GM12891 (cell line): ENCODE measurements at regions not wholly inside any gene's neighbourhood (a gene's known extent, or its start where the extent isn't known, plus 50 kb on each side); places are given as distances from the start of the nearest gene placed in this dataset.

ENCODE experiments used
- POU2F2 ChIP-seq: IDR thresholded peaks from 2 replicates; pipeline ENCODE4 v1.6.1; 2011; ENCODE audit warnings: low read depth, mild to moderate bottlenecking, control low read depth, low read length, moderate library complexity
- SPI1 ChIP-seq: IDR thresholded peaks from 2 replicates; pipeline ENCODE4 v1.6.1; 2011; ENCODE audit warnings: low read depth, low read length, control low read depth
- TAF1 ChIP-seq: IDR thresholded peaks from 2 replicates; pipeline ENCODE4 v1.6.1; 2011; ENCODE audit warnings: low read depth, low read length, control low read depth

GRCh38 chr11:70678931-70679900, 280.9 kb downstream of the CTTN start:
- no peak for TF ChIP-seq TAF1
- no peak for TF ChIP-seq SPI1
- no peak for TF ChIP-seq POU2F2
